CD4-positive, alpha-beta T cell treated with Interleukin-17A for 4 hours (primary cell): ENCODE measurements at regions not wholly inside any gene's neighbourhood (a gene's known extent, or its start where the extent isn't known, plus 50 kb on each side); places are given as distances from the start of the nearest gene placed in this dataset.
"Not testable (repeated sequence)": the region's sequence is repeated elsewhere in the genome, so short reads cannot be mapped to it uniquely, and the experiment has no call there.

Source experiments
- DNase-seq: peaks from one replicate; pipeline ENCODE4 v3.0.0-alpha.2; 2020; ENCODE audit warnings: mixed read lengths

- DNase-seq, result no peak
These were observed 786.2 kb upstream of the FBXO33 start for GRCh38 chr14:40218282-40218941.

GRCh38 chr14:40216976-40217375 lies 784.7 kb upstream of the FBXO33 start:
- DNase-seq, result no peak

- not testable (repeated sequence) for DNase-seq
These were observed 784.2 kb upstream of the FBXO33 start for GRCh38 chr14:40216408-40216807.

- no peak for DNase-seq
These were observed 781.5 kb upstream of the FBXO33 start for GRCh38 chr14:40213701-40214100.

GRCh38 chr14:40204441-40205175 lies 772.4 kb upstream of the FBXO33 start:
- no peak for DNase-seq

- DNase-seq, result no peak
These were observed 766.9 kb upstream of the FBXO33 start for GRCh38 chr14:40199101-40199500.

- DNase-seq, result no peak
These were observed 765.1 kb upstream of the FBXO33 start for GRCh38 chr14:40197344-40197743.

- DNase-seq, result no peak
These were observed 755.8 kb upstream of the FBXO33 start for GRCh38 chr14:40188006-40188405.

- no peak for DNase-seq
These were observed 731.9 kb upstream of the FBXO33 start for GRCh38 chr14:40164083-40164482.

GRCh38 chr14:40139657-40140056 lies 707.4 kb upstream of the FBXO33 start:
- no peak for DNase-seq

GRCh38 chr14:40133463-40133862 lies 701.2 kb upstream of the FBXO33 start:
- no peak for DNase-seq

GRCh38 chr14:40129159-40129558 lies 696.9 kb upstream of the FBXO33 start:
- DNase-seq, result no peak

GRCh38 chr14:40123816-40124215 lies 691.6 kb upstream of the FBXO33 start:
- no peak for DNase-seq

- no peak for DNase-seq
These were observed 690.9 kb upstream of the FBXO33 start for GRCh38 chr14:40122968-40123648.

GRCh38 chr14:40119765-40120164 lies 687.5 kb upstream of the FBXO33 start:
- no peak for DNase-seq

- no peak for DNase-seq
These were observed 687.1 kb upstream of the FBXO33 start for GRCh38 chr14:40119321-40119720.

GRCh38 chr14:40115583-40115982 lies 683.4 kb upstream of the FBXO33 start:
- DNase-seq, result no peak

GRCh38 chr14:40113671-40114070 lies 681.4 kb upstream of the FBXO33 start:
- no peak for DNase-seq

GRCh38 chr14:40100544-40101196 lies 668.4 kb upstream of the FBXO33 start:
- no peak for DNase-seq

GRCh38 chr14:40099316-40099715 lies 667.1 kb upstream of the FBXO33 start:
- DNase-seq, result no peak

GRCh38 chr14:40098468-40098867 lies 666.2 kb upstream of the FBXO33 start:
- DNase-seq, result no peak

- DNase-seq, result no peak
These were observed 664.7 kb upstream of the FBXO33 start for GRCh38 chr14:40096968-40097367.

- no peak for DNase-seq
These were observed 661.6 kb upstream of the FBXO33 start for GRCh38 chr14:40093800-40094199.

- DNase-seq, result no peak
These were observed 641.9 kb upstream of the FBXO33 start for GRCh38 chr14:40074169-40074568.
